Esophagus squamous epithelium (tissue), 5 donors: ENCODE measurements at regions not wholly inside any gene's neighbourhood (a gene's known extent, or its start where the extent isn't known, plus 50 kb on each side); places are given as distances from the start of the nearest gene placed in this dataset.

Experiments
- DNase-seq: peaks from one replicate; lab custom pipeline; 2025; lab: John Stamatoyannopoulos, UW
- H3K27ac ChIP-seq, 4 donors: fragments of 200-600 bp; sonication (generic); one replicate each; pipeline ENCODE4 v1.5.1; 2016 to 2019; ENCODE audit warnings: mild to moderate bottlenecking in 1 of 4
- H3K27me3 ChIP-seq, 4 donors: fragments of 200-600 bp; sonication (generic); 1 replicate in 3 of 4; 2 replicates in 1 of 4; pipeline versions ENCODE4 v1.5.1 to v1.6.0; 2017 to 2021; ENCODE audit warnings: antibody characterized with exemption in 1 of 4
- H3K36me3 ChIP-seq, 3 donors: fragments of 200-600 bp; sonication (generic); one replicate each; pipeline ENCODE4 v1.5.1; 2016 to 2019
- H3K4me1 ChIP-seq, 3 donors: fragments of 200-600 bp; sonication (generic); one replicate each; pipeline ENCODE4 v1.5.1; 2017 to 2019
- H3K4me3 ChIP-seq, 4 donors: fragments of 200-600 bp; sonication (generic); 1 replicate in 3 of 4; 2 replicates in 1 of 4; pipeline ENCODE4 v1.5.1; 2016 to 2019; ENCODE audit warnings: mild to moderate bottlenecking in 2 of 4, moderate library complexity in 1 of 4
- H3K9me3 ChIP-seq, 3 donors: fragments of 200-600 bp; sonication (generic); one replicate each; pipeline ENCODE4 v1.5.1; 2016 to 2019
- POLR2A ChIP-seq, 4 donors: fragments of 450-650 bp; IDR thresholded peaks; one replicate each; pipeline ENCODE4 v1.6.1; 2017; ENCODE audit warnings: antibody characterized with exemption in 4 of 4, mild to moderate bottlenecking in 4 of 4, moderate library complexity in 3 of 4
- WGBS, 2 donors: methylation state at CpG; one replicate each; pipeline ENCODE4 v1.1.5; 2018; 5-methylcytosine and 5-hydroxymethylcytosine counted together
- intact Hi-C: fragments of 100-400 bp; cut with DNase I; formaldehyde crosslinking; loops from one replicate; pipeline ENCODE4 v1.15.0; 2022
- TF ChIP-seq, protein P1 (sequence below), 6 experiments: fragments of 450-650 bp in 4 of 6; fragments of 200-600 bp in 2 of 6; sonication (generic) in 2 of 6; IDR thresholded peaks; one replicate each; pipeline ENCODE4 v1.5.1; 2016 to 2019; ENCODE audit warnings: antibody characterized with exemption in 6 of 6, mild to moderate bottlenecking in 4 of 6, moderate library complexity in 4 of 6
- donor health status: DM: yes; HTN: yes; CAD: no.

DNA sequence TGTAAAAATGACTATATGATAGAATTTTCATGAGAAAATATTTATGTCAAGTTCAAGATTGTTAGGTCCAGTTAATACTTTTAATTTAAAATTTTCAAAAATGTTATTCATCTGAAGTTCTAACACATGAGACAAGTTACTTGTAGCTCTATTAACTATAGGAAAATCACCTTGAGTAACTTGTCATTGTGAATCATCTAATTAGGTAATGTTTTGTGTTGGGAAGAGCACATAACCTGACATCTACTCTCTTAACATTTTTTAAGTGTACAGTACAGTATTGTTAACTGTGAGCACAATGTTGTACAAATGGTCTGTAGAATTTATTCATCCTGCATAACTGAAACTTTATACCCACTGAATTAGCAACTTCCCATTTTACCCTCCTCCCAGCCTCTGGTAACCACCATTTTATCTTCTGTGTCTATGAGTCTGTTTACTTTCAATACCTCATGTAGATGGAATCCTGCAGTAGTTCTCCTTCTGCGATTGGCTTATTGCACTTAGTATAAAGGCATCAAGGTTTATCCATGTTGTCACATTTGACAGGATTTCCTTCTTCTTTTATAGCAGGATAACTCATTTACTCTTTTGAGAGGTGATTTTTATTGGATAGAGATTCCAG is 54.6 kb downstream of the ARL4A start:
- no peak for DNase-seq
- Histone ChIP-seq H3K9me3 (no peaks in the 10 kb centered on the region), H3K27ac (no peak overlapping the region), H3K36me3 (no peaks in the 10 kb centered on the region), H3K4me1 (peaks cover 0 to 33% (median 3%) of the 10 kb centered on the region in 3 donors), H3K27me3 (no peaks in the 10 kb centered on the region), H3K4me3 (no peak overlapping the region)
- WGBS, 2 donors, result 4 to 28% methylated on average over 1 of the region's 1 CpG
- TF ChIP-seq POLR2A (IDR thresholded peaks at IDR 0.05), result no peak
- TF ChIP-seq, protein P1, sequence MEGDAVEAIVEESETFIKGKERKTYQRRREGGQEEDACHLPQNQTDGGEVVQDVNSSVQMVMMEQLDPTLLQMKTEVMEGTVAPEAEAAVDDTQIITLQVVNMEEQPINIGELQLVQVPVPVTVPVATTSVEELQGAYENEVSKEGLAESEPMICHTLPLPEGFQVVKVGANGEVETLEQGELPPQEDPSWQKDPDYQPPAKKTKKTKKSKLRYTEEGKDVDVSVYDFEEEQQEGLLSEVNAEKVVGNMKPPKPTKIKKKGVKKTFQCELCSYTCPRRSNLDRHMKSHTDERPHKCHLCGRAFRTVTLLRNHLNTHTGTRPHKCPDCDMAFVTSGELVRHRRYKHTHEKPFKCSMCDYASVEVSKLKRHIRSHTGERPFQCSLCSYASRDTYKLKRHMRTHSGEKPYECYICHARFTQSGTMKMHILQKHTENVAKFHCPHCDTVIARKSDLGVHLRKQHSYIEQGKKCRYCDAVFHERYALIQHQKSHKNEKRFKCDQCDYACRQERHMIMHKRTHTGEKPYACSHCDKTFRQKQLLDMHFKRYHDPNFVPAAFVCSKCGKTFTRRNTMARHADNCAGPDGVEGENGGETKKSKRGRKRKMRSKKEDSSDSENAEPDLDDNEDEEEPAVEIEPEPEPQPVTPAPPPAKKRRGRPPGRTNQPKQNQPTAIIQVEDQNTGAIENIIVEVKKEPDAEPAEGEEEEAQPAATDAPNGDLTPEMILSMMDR (IDR thresholded peaks at IDR 0.05), result no peak
- intact Hi-C loops, result no loop called here

DNA sequence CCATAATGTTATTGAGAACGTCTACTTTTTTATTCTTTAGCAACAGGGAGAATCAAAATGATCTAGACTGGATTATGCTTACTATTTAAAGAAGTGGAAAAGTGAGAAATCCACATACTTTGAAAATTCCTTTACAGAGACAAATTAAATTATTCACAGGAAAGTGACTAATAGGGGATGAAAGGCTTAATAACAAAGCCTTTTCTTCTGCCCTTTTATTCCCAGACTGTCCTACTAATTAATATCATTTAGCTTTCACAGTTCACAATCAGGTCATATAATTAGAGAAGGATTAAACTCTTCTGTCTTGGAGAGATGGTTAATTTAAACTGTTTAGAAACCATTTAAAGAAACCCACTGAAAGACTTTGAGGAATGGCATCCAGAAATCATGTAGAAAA is 58.8 kb downstream of the ARL4A start:
- H3K4me3 ChIP-seq, result no peak overlapping the region
- 11 to 15% methylated on average over 1 of the region's 1 CpG for WGBS, 2 donors
- no peaks in the 10 kb centered on the region for H3K36me3 ChIP-seq
- no peak overlapping the region for H3K27ac ChIP-seq
- DNase-seq, result no peak
- peaks cover 0 to 11% (median 0%) of the 10 kb centered on the region in 3 donors for H3K4me1 ChIP-seq
- no peaks in the 10 kb centered on the region for H3K9me3 ChIP-seq
- TF ChIP-seq, protein P1 (IDR thresholded peaks at IDR 0.05), result no peak
- no peak for TF ChIP-seq POLR2A (IDR thresholded peaks at IDR 0.05)
- H3K27me3 ChIP-seq, result no peaks in the 10 kb centered on the region
- intact Hi-C loops, result no loop called here

DNA sequence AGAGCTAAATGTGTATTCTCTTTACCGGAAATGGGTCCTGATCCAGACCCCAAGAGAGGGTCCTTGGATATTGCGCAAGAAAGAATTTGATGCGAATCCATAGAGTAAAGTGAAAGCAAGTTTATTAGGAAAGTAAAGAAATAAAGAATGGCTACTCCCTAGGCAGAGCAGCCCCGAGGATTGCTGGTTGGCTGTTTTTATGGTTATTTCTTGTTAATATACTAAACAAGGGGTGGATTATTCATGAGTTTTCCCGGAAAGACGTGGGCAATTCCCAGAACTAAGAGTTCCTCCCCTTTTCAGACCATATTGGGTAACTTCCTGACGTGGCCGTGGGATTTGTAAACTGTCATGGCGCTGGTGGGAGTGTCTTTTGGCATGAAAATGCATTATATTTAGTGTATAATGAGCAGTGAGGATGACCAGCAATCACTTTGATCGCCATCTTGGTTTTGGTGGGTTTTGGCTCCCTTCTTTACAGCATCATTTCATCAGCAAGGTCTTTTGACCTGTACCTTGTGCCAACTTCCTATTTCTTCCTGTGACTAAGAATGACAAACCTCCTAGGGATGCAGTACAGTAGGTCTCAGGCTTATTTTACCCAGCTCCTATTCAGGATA is 60.4 kb downstream of the ARL4A start:
- Histone ChIP-seq H3K4me3 (no peak overlapping the region), H3K27me3 (no peaks in the 10 kb centered on the region), H3K4me1 (peaks cover 0 to 11% (median 0%) of the 10 kb centered on the region in 3 donors), H3K9me3 (no peaks in the 10 kb centered on the region), H3K27ac (no peak overlapping the region), H3K36me3 (no peaks in the 10 kb centered on the region)
- WGBS, 2 donors, result 90 to 91% methylated on average over 10 of the region's 10 CpGs
- TF ChIP-seq POLR2A (IDR thresholded peaks at IDR 0.05), result no peak
- TF ChIP-seq, protein P1 (IDR thresholded peaks at IDR 0.05), result no peak
- DNase-seq, result no peak
- intact Hi-C loops, result no loop called here

DNA sequence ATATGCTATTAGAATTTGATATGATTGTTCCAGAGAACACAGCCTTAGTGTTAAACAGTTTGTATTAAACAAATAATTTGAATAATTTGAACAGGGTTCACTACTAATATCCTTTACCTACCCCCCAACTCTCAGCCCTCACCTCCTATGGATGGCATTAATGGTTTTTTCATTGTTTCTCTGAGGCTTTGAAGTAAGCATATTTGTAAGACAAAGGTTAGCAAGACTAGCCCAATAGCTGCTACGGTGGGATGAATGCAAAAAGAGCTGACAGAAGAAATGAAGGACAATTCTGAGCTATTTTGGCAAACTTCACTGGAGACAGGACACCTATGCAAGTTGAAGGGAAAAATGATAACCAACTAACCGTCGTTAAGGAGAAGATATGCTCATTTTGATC is 61.6 kb downstream of the ARL4A start:
- Histone ChIP-seq H3K27me3 (no peaks in the 10 kb centered on the region), H3K36me3 (no peaks in the 10 kb centered on the region), H3K4me1 (peaks cover 0 to 11% (median 0%) of the 10 kb centered on the region in 3 donors), H3K27ac (no peak overlapping the region), H3K9me3 (no peaks in the 10 kb centered on the region), H3K4me3 (no peak overlapping the region)
- WGBS, 2 donors, result 82 to 83% methylated on average over 3 of the region's 3 CpGs
- TF ChIP-seq, protein P1 (IDR thresholded peaks at IDR 0.05), result no peak
- TF ChIP-seq POLR2A (IDR thresholded peaks at IDR 0.05), result no peak
- intact Hi-C loops, result no loop called here
- DNase-seq, result no peak

DNA sequence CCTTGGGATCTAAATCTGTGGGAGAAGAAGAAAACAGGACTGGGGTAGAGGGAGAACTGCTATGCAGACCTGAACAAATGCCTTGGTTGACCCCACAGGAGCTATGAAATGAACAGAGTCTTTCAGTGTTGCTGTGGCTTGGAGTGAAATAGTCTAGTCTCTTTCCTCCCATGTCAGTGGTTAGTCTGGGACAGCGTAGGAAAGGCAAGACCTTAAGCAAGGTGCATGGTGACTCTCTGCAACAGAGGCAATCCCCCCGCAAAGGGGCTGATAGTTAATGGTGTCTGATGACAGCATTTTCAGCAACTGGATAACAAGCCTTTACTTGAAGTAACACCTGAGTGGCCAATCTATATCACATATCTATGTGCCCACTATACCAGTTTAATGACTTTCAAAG is 62.3 kb downstream of the ARL4A start:
- DNase-seq, result no peak
- Histone ChIP-seq H3K4me3 (no peak overlapping the region), H3K27ac (no peak overlapping the region), H3K36me3 (no peaks in the 10 kb centered on the region), H3K27me3 (no peaks in the 10 kb centered on the region), H3K4me1 (peaks cover 0 to 11% (median 0%) of the 10 kb centered on the region in 3 donors), H3K9me3 (no peaks in the 10 kb centered on the region)
- WGBS, 2 donors, result 87 to 89% methylated on average over 2 of the region's 2 CpGs
- TF ChIP-seq POLR2A (IDR thresholded peaks at IDR 0.05), result no peak
- TF ChIP-seq, protein P1 (IDR thresholded peaks at IDR 0.05), result no peak
- intact Hi-C loops, result no loop called here
